Superior temporal gyrus (tissue), 1 donor: ENCODE measurements at regions not wholly inside any gene's neighbourhood (a gene's known extent, or its start where the extent isn't known, plus 50 kb on each side); places are given as distances from the start of the nearest gene placed in this dataset.

ENCODE experiments used
- DNase-seq: peaks from one replicate; pipeline ENCODE4 v3.0.0-alpha.2; 2016; ENCODE audit errors: extremely low spot score

- no peak for DNase-seq
Measured at GRCh38 chr13:88592105-88592504, 920.9 kb downstream of the SLITRK5 start.

- no peak for DNase-seq
Measured at GRCh38 chr13:88601949-88602348, 930.8 kb downstream of the SLITRK5 start.

GRCh38 chr13:88602786-88603777 lies 931.9 kb downstream of the SLITRK5 start:
- DNase-seq = no peak

- no peak for DNase-seq
Measured at GRCh38 chr13:88617176-88617575, 946.0 kb downstream of the SLITRK5 start.

- no peak for DNase-seq
Measured at GRCh38 chr13:88622362-88622973, 951.3 kb downstream of the SLITRK5 start.

- no peak for DNase-seq
Measured at GRCh38 chr13:88623150-88623549, 952.0 kb downstream of the SLITRK5 start.

- no peak for DNase-seq
Measured at GRCh38 chr13:88627071-88627470, 955.9 kb downstream of the SLITRK5 start.

GRCh38 chr13:88628882-88629281 lies 957.7 kb downstream of the SLITRK5 start:
- DNase-seq = no peak

GRCh38 chr13:88637935-88638334 lies 966.8 kb downstream of the SLITRK5 start:
- DNase-seq = no peak

- DNase-seq = no peak
Measured at GRCh38 chr13:88643233-88643632, 972.1 kb downstream of the SLITRK5 start.

GRCh38 chr13:88648598-88649373 lies 977.6 kb downstream of the SLITRK5 start:
- DNase-seq = no peak

GRCh38 chr13:88649855-88650254 lies 978.7 kb downstream of the SLITRK5 start:
- no peak for DNase-seq

- DNase-seq = no peak
Measured at GRCh38 chr13:88651531-88651930, 980.4 kb downstream of the SLITRK5 start.

GRCh38 chr13:88656751-88657150 lies 985.6 kb downstream of the SLITRK5 start:
- no peak for DNase-seq

- no peak for DNase-seq
Measured at GRCh38 chr13:88670509-88670908, 999.3 kb downstream of the SLITRK5 start.

- DNase-seq = peak; percentile 30
Measured at GRCh38 chr13:88674841-88675240, 1003.7 kb downstream of the SLITRK5 start.

- DNase-seq = no peak
Measured at GRCh38 chr13:88675347-88675996, 1004.3 kb downstream of the SLITRK5 start.

GRCh38 chr13:88676016-88676415 lies 1004.8 kb downstream of the SLITRK5 start:
- DNase-seq = no peak

- no peak for DNase-seq
Measured at GRCh38 chr13:88685459-88685858, 1014.3 kb downstream of the SLITRK5 start.

GRCh38 chr13:88701551-88701950 lies 1030.4 kb downstream of the SLITRK5 start:
- no peak for DNase-seq

GRCh38 chr13:88704600-88705275 lies 1033.6 kb downstream of the SLITRK5 start:
- peak; percentile 14 for DNase-seq
